H9 (cell line): ENCODE measurements at regions not wholly inside any gene's neighbourhood (a gene's known extent, or its start where the extent isn't known, plus 50 kb on each side); places are given as distances from the start of the nearest gene placed in this dataset.

ENCODE experiments used
- DNase-seq: peaks from one replicate; pipeline ENCODE4 v3.0.0-alpha.2; 2017
- H2AFZ ChIP-seq: one replicate; pipeline ENCODE4 v1.6.1; 2013; ENCODE audit warnings: mild to moderate bottlenecking, low read length, control low read depth, moderate library complexity
- H2AK5ac ChIP-seq: 2 replicates; pipeline ENCODE4 v1.6.1; 2013; ENCODE audit warnings: low read length, control low read depth, mixed read lengths; ENCODE audit not compliant: insufficient read length
- H2BK120ac ChIP-seq: one replicate; pipeline ENCODE4 v1.6.1; 2013; ENCODE audit warnings: low read depth, mild to moderate bottlenecking, low read length, control low read depth, inconsistent platforms; ENCODE audit not compliant: poor library complexity, severe bottlenecking
- H2BK12ac ChIP-seq: 2 replicates; pipeline ENCODE4 v1.6.1; 2013; ENCODE audit warnings: low read length, control low read depth, mixed read lengths, low read depth; ENCODE audit not compliant: insufficient read length
- H2BK15ac ChIP-seq: 2 replicates; pipeline ENCODE4 v1.6.1; 2013; ENCODE audit warnings: low read depth, low read length, control low read depth
- H2BK20ac ChIP-seq: one replicate; pipeline ENCODE4 v1.6.1; 2013; ENCODE audit warnings: low read depth, mild to moderate bottlenecking, low read length, control low read depth, inconsistent platforms; ENCODE audit not compliant: poor library complexity, severe bottlenecking
- H2BK5ac ChIP-seq: 2 replicates; pipeline ENCODE4 v1.6.1; 2013; ENCODE audit warnings: low read length, control low read depth, mixed read lengths; ENCODE audit not compliant: insufficient read length
- H3K14ac ChIP-seq: 2 replicates; pipeline ENCODE4 v1.6.1; 2013; ENCODE audit warnings: low read length, control low read depth; ENCODE audit not compliant: insufficient read depth
- H3K18ac ChIP-seq: 2 replicates; pipeline ENCODE4 v1.6.1; 2013; ENCODE audit warnings: low read depth, mild to moderate bottlenecking, mixed read lengths, low read length, control low read depth; ENCODE audit not compliant: insufficient read length
- H3K23ac ChIP-seq: 2 replicates; pipeline ENCODE4 v1.6.1; 2013; ENCODE audit warnings: low read length, control low read depth, mixed read lengths, low read depth; ENCODE audit not compliant: insufficient read length
- H3K23me2 ChIP-seq: 2 replicates; pipeline ENCODE4 v1.6.1; 2013; ENCODE audit warnings: low read depth, mild to moderate bottlenecking, mixed read lengths, low read length, control low read depth; ENCODE audit not compliant: insufficient read length, poor library complexity, severe bottlenecking
- H3K27ac ChIP-seq: 2 replicates; pipeline ENCODE4 v1.5.1; 2013; ENCODE audit warnings: low read length, control low read depth, mixed read lengths, low read depth; ENCODE audit not compliant: insufficient read length
- H3K27me3 ChIP-seq: 2 replicates; pipeline ENCODE4 v1.6.1; 2013; ENCODE audit warnings: low read length, control low read depth, inconsistent platforms; ENCODE audit not compliant: insufficient read depth
- H3K4ac ChIP-seq: 2 replicates; pipeline ENCODE4 v1.6.1; 2013; ENCODE audit warnings: low read depth, mild to moderate bottlenecking, control low read depth, inconsistent platforms, low read length, moderate library complexity
- H3K4me1 ChIP-seq: 2 replicates; pipeline ENCODE4 v1.6.1; 2013; ENCODE audit warnings: low read length, control low read depth, inconsistent platforms; ENCODE audit not compliant: insufficient read depth
- H3K4me2 ChIP-seq: 2 replicates; pipeline ENCODE4 v1.6.1; 2013; ENCODE audit warnings: low read length, control low read depth, mixed read lengths; ENCODE audit not compliant: insufficient read length, insufficient read depth
- H3K56ac ChIP-seq: 2 replicates; pipeline ENCODE4 v1.6.1; 2013; ENCODE audit warnings: low read depth, mild to moderate bottlenecking, mixed read lengths, low read length, control low read depth; ENCODE audit not compliant: insufficient read length
- H3K79me1 ChIP-seq: 2 replicates; pipeline ENCODE4 v1.6.1; 2013; ENCODE audit warnings: low read depth, mild to moderate bottlenecking, moderate library complexity, low read length, control low read depth, inconsistent platforms; ENCODE audit not compliant: insufficient read depth, poor library complexity, severe bottlenecking
- H3K79me2 ChIP-seq: 2 replicates; pipeline ENCODE4 v1.6.1; 2013; ENCODE audit warnings: low read length, control low read depth, inconsistent platforms; ENCODE audit not compliant: insufficient read depth
- H3K9ac ChIP-seq: 2 replicates; pipeline ENCODE4 v1.6.1; 2013; ENCODE audit warnings: low read length, control low read depth, mixed read lengths; ENCODE audit not compliant: insufficient read length; ENCODE audit errors: extremely low read depth
- H3K9me3 ChIP-seq: one replicate; pipeline ENCODE4 v1.6.1; 2013; ENCODE audit warnings: low read depth, low read length, inconsistent platforms; ENCODE audit not compliant: control insufficient read depth
- H3T11ph ChIP-seq: one replicate; pipeline ENCODE4 v1.6.1; 2013; ENCODE audit warnings: mild to moderate bottlenecking, low read length, control low read depth, inconsistent platforms
- H4K20me1 ChIP-seq: one replicate; pipeline ENCODE4 v1.6.1; 2013; ENCODE audit not compliant: control insufficient read depth, insufficient read length, insufficient read depth
- H4K5ac ChIP-seq: 2 replicates; pipeline ENCODE4 v1.6.1; 2013; ENCODE audit warnings: low read depth, mild to moderate bottlenecking, mixed read lengths, low read length, control low read depth; ENCODE audit not compliant: insufficient read length
- H4K8ac ChIP-seq: replicated peaks from 2 replicates; pipeline ENCODE4 v1.6.1; 2013; ENCODE audit warnings: low read length, control low read depth, mixed read lengths, low read depth; ENCODE audit not compliant: insufficient read length
- H4K91ac ChIP-seq: 2 replicates; pipeline ENCODE4 v1.6.1; 2013; ENCODE audit warnings: low read depth, mild to moderate bottlenecking, moderate library complexity, mixed read lengths, low read length, control low read depth; ENCODE audit not compliant: insufficient read length
- H3K27ac Mint-ChIP-seq, 3 experiments: 2 replicates in 2 of 3; 3 replicates in 1 of 3; pipeline ENCODE4 v1.8.0; 2020 to 2021; ENCODE audit warnings: mixed read lengths in 3 of 3, mild to moderate bottlenecking in 1 of 3, moderate library complexity in 1 of 3
- H3K27me3 Mint-ChIP-seq: 2 replicates; pipeline ENCODE4 v1.8.0; 2021; ENCODE audit warnings: low read depth, mild to moderate bottlenecking, moderate library complexity, mixed read lengths
- H3K36me3 Mint-ChIP-seq, 3 experiments: 2 replicates in 2 of 3; 3 replicates in 1 of 3; pipeline ENCODE4 v1.8.0; 2020 to 2021; ENCODE audit warnings: low read depth in 3 of 3, mixed read lengths in 3 of 3; ENCODE audit not compliant: insufficient read depth in 1 of 3
- H3K4me1 Mint-ChIP-seq, 2 experiments: 2 replicates each; pipeline ENCODE4 v1.8.0; 2020; ENCODE audit warnings: mixed read lengths in 2 of 2
- H3K4me3 Mint-ChIP-seq, 2 experiments: 2 replicates in 1 of 2; 3 replicates in 1 of 2; pipeline ENCODE4 v1.8.0; 2020 to 2021; ENCODE audit warnings: mild to moderate bottlenecking in 2 of 2, mixed read lengths in 2 of 2, moderate library complexity in 1 of 2
- H3K9me3 Mint-ChIP-seq, 2 experiments: 2 replicates in 1 of 2; 3 replicates in 1 of 2; pipeline ENCODE4 v1.8.0; 2020; ENCODE audit warnings: mild to moderate bottlenecking in 2 of 2, mixed read lengths in 2 of 2, moderate library complexity in 1 of 2
- CTCF ChIP-seq: fragments of 200-600 bp; sonication (generic); conservative IDR thresholded peaks from 3 replicates; pipeline ENCODE4 v1.8.0; 2021; ENCODE audit warnings: antibody characterized with exemption, mild to moderate bottlenecking
- WGBS: extraction: QIAGEN DNeasy Blood & Tissue Kit; methylation state at CpG from one replicate; pipeline ENCODE4 v1.1.7; 2013; ENCODE audit warnings: missing lambda C conversion rate, low lambda C conversion rate, mixed read lengths; ENCODE audit not compliant: insufficient read length; ENCODE audit errors: extremely low coverage; 5-methylcytosine and 5-hydroxymethylcytosine counted together

DNA sequence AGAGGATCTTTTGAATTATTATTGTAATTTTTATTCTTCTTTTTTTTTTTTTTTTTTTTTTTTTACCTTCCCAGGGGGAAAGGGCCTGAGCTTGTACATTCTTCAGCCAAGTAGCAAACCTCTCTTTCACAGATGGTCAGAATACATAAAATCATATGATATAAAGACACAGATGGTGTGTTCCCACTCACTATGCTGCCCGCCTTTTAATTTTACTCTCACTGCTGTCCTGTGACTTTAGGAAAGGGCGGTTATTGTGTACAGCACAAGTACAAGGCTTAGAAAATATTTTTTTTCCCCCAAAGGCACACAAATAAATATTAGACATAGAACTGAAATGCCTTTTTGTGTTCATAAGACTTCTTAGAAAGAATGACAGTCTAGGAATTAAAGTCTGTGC is 213.6 kb downstream of the RPS24 start:
- peaks cover 3% of the 10 kb centered on the region for H3K27me3 Mint-ChIP-seq
- Histone ChIP-seq H3K27ac (no peak overlapping the region), H3K23me2 (no peaks in the 10 kb centered on the region), H3K79me2 (no peaks in the 10 kb centered on the region), H4K20me1 (no peaks in the 10 kb centered on the region), H4K91ac (no peak overlapping the region), H4K5ac (no peak overlapping the region), H3K4me1 (no peaks in the 10 kb centered on the region), H3K14ac (no peak overlapping the region), H2BK20ac (no peak overlapping the region), H3K9ac (no peak overlapping the region), H3K4ac (no peak overlapping the region), H2BK15ac (no peak overlapping the region), H3K23ac (no peak overlapping the region), H4K8ac (no peak overlapping the region), H2BK12ac (no peak overlapping the region), H3K27me3 (no peaks in the 10 kb centered on the region), H2AFZ (no peak overlapping the region), H2AK5ac (no peak overlapping the region), H3K9me3 (no peaks in the 10 kb centered on the region), H3K18ac (no peak overlapping the region), H3T11ph (no peak overlapping the region), H3K4me2 (no peak overlapping the region), H2BK120ac (no peak overlapping the region), H3K56ac (no peak overlapping the region), H3K79me1 (no peaks in the 10 kb centered on the region), H2BK5ac (no peak overlapping the region)
- H3K4me3 Mint-ChIP-seq, result no peak overlapping the region
- TF ChIP-seq CTCF, result no peak
- peaks cover 7 to 9% of the 10 kb centered on the region in 2 experiments for H3K4me1 Mint-ChIP-seq
- no CpG with 5 or more reads among the region's 2 CpGs for WGBS
- peaks cover 29 to 30% of the 10 kb centered on the region in 2 experiments for H3K9me3 Mint-ChIP-seq
- DNase-seq, result no peak
- H3K36me3 Mint-ChIP-seq, result peaks cover 4 to 30% (median 8%) of the 10 kb centered on the region in 3 experiments
- H3K27ac Mint-ChIP-seq, result no peak overlapping the region
